Lower leg skin (tissue), 4 donors: ENCODE measurements at regions not wholly inside any gene's neighbourhood (a gene's known extent, or its start where the extent isn't known, plus 50 kb on each side); places are given as distances from the start of the nearest gene placed in this dataset.
"Not testable (repeated sequence)": the region's sequence is repeated elsewhere in the genome, so short reads cannot be mapped to it uniquely, and the experiment has no call there.

Source experiments
- DNase-seq, 2 donors: peaks; one replicate each; pipeline ENCODE4 v3.0.0-alpha.2; 2019; ENCODE audit warnings: low spot score in 2 of 2
- H3K4me3 ChIP-seq: fragments of 200-600 bp; sonication (generic); 2 replicates; pipeline ENCODE4 v1.5.1; 2017; ENCODE audit warnings: mild to moderate bottlenecking, low read depth; ENCODE audit not compliant: poor library complexity, severe bottlenecking
- CTCF ChIP-seq, 3 donors: fragments of 450-650 bp; IDR thresholded peaks; one replicate each; pipeline ENCODE4 v1.5.1; 2016; ENCODE audit warnings: antibody characterized with exemption in 3 of 3, mild to moderate bottlenecking in 3 of 3, moderate library complexity in 2 of 3
- POLR2A ChIP-seq, 2 donors: fragments of 450-650 bp; IDR thresholded peaks; one replicate each; pipeline ENCODE4 v1.6.1; 2016 to 2017; ENCODE audit warnings: antibody characterized with exemption in 2 of 2, mild to moderate bottlenecking in 1 of 2, moderate library complexity in 1 of 2
- WGBS, 2 donors: methylation state at CpG; one replicate each; pipeline ENCODE4 v1.1.5; 2018; 5-methylcytosine and 5-hydroxymethylcytosine counted together
- intact Hi-C: fragments of 100-400 bp; cut with DNase I; formaldehyde crosslinking; loops from one replicate; pipeline ENCODE4 v1.15.0; 2023; ENCODE audit warnings: low total_unique reads

GRCh38 chr5:82967072-82967471 lies 110.1 kb downstream of the TMEM167A start:
- no peak for DNase-seq
- H3K4me3 ChIP-seq, result no peak overlapping the region
- TF ChIP-seq CTCF (IDR thresholded peaks at IDR 0.05), result no peak
- TF ChIP-seq POLR2A (IDR thresholded peaks at IDR 0.05), result no peak
- intact Hi-C loops, result no loop called here

DNA sequence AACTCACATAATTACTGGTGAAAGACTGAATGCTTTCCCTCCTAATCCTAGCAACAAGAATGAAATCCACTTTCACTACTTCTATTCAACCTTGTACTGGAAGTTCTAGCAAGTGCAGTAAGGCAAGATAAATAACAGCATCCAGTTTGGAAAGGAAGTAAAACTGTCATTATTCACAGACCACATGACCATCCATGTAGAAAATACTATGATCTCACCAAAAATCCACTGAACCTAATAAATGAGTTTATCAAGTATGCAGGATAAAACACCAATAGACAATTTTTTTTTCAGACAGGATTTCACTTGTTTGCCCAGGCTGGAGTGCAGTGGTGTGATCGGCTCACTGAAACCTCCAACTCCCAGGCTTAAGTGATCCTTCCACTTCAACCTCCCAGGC lies 117.7 kb downstream of the TMEM167A start:
- intact Hi-C loops, result no loop called here
- 88 to 94% methylated on average over 1 of the region's 1 CpG for WGBS, 2 donors
- TF ChIP-seq CTCF (IDR thresholded peaks at IDR 0.05), result no peak
- TF ChIP-seq POLR2A (IDR thresholded peaks at IDR 0.05), result no peak
- DNase-seq, result no peak
- no peak overlapping the region for H3K4me3 ChIP-seq

DNA sequence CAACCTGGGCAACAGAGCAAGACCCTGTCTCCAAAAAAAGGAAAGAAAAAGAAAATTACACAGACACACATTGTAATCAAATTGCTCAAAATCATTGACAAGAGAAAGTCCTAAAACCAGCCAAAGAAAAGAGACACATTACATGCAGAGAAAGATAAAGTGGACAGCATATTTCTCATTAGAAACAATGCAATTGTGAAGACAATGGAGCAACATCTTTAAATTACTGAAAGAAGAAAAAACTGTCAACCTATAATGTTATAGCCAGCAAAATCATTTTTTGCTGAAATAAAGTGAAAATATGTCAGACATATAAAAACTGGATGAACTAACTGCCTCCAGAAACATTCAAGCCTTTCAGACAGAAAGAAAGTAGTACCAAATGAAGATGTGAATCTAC lies 120.6 kb downstream of the TMEM167A start:
- no peak overlapping the region for H3K4me3 ChIP-seq
- no peak for DNase-seq
- TF ChIP-seq POLR2A (IDR thresholded peaks at IDR 0.05) (no peak), CTCF (IDR thresholded peaks at IDR 0.05) (no peak)
- intact Hi-C loops, result no loop called here

- DNase-seq, result no peak
- no peak overlapping the region for H3K4me3 ChIP-seq
- intact Hi-C loops, result no loop called here
- TF ChIP-seq CTCF (IDR thresholded peaks at IDR 0.05) (no peak), POLR2A (IDR thresholded peaks at IDR 0.05) (no peak)
- 82 to 94% methylated on average over 1 of the region's 1 CpG for WGBS, 2 donors
These were observed 124.9 kb downstream of the TMEM167A start for GRCh38 chr5:82952326-82952725.

DNA sequence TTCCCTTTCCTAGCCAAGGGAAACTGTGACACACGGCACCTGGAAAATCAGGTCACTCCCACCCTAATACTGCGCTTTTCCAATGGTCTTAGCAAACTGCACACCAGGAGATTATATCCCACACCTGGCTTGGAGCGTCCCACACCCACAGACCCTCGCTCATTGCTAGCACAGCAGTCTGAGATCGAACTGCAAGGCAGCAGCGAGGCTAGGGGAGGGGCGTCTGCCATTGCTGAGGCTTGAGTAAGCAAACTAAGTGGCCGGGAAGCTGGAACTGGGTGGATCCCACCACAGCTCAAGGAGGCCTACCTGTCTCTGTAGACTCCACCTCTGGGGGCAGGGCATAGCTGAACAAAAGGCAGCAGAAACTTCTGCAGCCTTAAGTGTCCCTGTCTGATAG lies 132.9 kb downstream of the TMEM167A start:
- WGBS, 2 donors, result 87 to 97% methylated on average over 8 of the region's 8 CpGs
- intact Hi-C loops, result not testable (repeated sequence)

GRCh38 chr5:82942083-82942881 lies 134.9 kb downstream of the TMEM167A start:
- no peak for TF ChIP-seq POLR2A (IDR thresholded peaks at IDR 0.05)
- TF ChIP-seq CTCF (IDR thresholded peaks at IDR 0.05), result no peak
- WGBS, 2 donors, result 62 to 64% methylated on average over 1 of the region's 1 CpG
- intact Hi-C loops, result no loop called here
- DNase-seq, result no peak
- no peak overlapping the region for H3K4me3 ChIP-seq

More for the DNA sequence above, 132.9 kb downstream of the TMEM167A start:
- not testable (repeated sequence) for H3K4me3 ChIP-seq, DNase-seq
